ENCODE measurements at regions not wholly inside any gene's neighbourhood (a gene's known extent, or its start where the extent isn't known, plus 50 kb on each side); places are given as distances from the start of the nearest gene placed in this dataset. TPM values are rescaled to one million over a fixed set of nuclear protein-coding genes. Genes with fewer than 3 reads are reported as not detected.

DNA sequence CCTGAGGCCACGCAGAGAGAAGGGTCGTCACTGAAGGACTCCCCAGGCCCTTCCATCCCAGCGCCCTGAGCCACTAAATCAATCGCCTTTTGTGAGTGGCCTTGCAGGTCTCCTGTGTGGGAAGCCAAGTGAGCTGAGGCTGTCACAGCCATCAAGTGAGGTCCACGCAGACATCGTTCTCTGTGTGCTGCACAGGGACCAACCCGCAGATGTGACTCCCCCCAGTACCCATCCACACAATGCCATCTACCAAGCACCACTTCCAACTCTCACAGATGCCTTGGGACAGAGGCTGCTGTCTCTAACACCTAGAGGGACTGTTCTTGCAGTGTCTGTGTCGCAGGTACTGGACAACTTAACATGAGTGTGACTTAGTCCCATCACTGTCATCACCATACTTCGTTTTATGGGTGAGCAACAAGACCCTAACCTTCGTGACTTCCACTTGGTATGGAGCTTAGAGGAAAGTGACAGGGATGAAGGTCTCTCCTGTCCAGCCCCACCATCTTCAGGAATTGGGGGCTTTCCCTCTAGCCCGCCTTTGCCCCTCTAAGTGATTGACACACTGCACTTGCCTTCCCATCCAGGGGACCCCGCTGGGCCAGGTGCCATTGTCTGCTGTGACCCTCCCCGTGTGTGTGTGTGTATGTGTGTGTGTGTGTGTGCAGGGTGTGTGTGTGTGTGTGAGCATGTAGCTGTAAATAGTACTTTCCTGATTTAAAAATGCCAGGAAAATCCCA, 51.4 kb upstream of the TMEM72 start:
- TF ChIP-seq, protein P1, sequence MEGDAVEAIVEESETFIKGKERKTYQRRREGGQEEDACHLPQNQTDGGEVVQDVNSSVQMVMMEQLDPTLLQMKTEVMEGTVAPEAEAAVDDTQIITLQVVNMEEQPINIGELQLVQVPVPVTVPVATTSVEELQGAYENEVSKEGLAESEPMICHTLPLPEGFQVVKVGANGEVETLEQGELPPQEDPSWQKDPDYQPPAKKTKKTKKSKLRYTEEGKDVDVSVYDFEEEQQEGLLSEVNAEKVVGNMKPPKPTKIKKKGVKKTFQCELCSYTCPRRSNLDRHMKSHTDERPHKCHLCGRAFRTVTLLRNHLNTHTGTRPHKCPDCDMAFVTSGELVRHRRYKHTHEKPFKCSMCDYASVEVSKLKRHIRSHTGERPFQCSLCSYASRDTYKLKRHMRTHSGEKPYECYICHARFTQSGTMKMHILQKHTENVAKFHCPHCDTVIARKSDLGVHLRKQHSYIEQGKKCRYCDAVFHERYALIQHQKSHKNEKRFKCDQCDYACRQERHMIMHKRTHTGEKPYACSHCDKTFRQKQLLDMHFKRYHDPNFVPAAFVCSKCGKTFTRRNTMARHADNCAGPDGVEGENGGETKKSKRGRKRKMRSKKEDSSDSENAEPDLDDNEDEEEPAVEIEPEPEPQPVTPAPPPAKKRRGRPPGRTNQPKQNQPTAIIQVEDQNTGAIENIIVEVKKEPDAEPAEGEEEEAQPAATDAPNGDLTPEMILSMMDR (IDR thresholded peaks at IDR 0.05) = no peak
- TF ChIP-seq POLR2A (IDR thresholded peaks at IDR 0.05) = no peak
- TF ChIP-seq EP300 (IDR thresholded peaks at IDR 0.05) = no peak
- no peak overlapping the region for H3K4me3 ChIP-seq
- H3K4me1 ChIP-seq = peaks cover 0 to 32% (median 6%) of the 10 kb centered on the region in 4 donors
- no peaks in the 10 kb centered on the region for H3K9me3 ChIP-seq
- no peaks in the 10 kb centered on the region for H3K27me3 ChIP-seq
- 85 to 92% methylated on average over 13 of the region's 13 CpGs for WGBS, 2 donors
- H3K27ac ChIP-seq = no peak overlapping the region
- H3K36me3 ChIP-seq = no peaks in the 10 kb centered on the region
- no peak for DNase-seq (ENCODE audit: low spot score in 2 of 2)

DNA sequence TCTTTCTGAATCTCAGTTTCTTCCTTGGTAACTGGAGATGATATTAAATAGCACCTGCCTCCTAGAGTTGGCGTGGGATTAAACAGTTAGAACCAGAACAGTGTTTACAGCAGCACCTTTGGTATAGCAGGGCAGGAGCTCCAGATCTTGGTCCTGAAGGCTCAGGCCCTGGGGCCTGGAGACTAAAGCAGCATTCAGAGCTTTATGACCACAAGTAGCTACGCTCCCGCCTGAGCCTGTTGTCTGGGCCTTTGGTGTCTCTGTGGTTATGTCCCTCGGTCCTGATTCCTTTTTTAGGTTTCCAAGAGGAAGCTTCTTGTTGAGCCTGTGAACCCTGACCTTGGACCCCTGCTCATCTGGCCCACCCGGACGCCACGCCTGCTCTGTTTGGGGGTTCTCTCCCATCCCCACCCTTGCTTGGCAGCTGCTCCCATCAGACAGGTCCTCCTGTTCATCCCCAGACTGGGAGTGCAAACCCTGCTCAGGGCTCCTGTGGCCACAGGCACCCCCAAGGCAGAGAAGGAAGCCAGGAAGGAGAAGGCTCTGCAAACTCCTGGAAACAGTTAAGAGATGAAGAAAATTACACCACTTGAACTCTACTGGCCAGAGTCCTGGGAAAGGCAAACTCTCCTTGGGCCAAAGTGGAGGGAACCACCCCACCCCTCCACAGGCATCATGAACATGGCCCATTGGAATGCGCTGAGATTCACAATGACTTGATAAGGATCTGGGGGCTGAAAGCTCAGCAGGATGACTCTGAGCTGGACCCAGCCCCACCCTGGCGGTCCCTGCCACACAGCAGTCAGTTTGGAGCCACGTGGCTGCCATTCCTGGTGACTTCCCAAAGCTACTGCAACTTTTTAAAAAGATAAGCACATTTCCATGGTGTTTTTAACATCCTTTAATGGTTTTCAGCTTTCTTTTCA, 50.1 kb upstream of the TMEM72 start:
- no peaks in the 10 kb centered on the region for H3K9me3 ChIP-seq

More for the DNA sequence above, 50.1 kb upstream of the TMEM72 start:
- H3K36me3 ChIP-seq = no peaks in the 10 kb centered on the region
- no peak overlapping the region for H3K27ac ChIP-seq
- H3K4me3 ChIP-seq = no peak overlapping the region
- TF ChIP-seq EP300 (IDR thresholded peaks at IDR 0.05) (no peak), POLR2A (IDR thresholded peaks at IDR 0.05) (no peak)
- TF ChIP-seq, protein P1 (IDR thresholded peaks at IDR 0.05) = no peak
- H3K4me1 ChIP-seq = peaks cover 0 to 35% (median 7%) of the 10 kb centered on the region in 4 donors
- 80 to 87% methylated on average over 10 of the region's 10 CpGs for WGBS, 2 donors
- peak in 1 of 2 donors; percentile 22 for DNase-seq (ENCODE audit: low spot score in 2 of 2)
- no peaks in the 10 kb centered on the region for H3K27me3 ChIP-seq

Small RNA genes in the stretch of these regions (small RNA-seq; reads per million reads assigned to genes)
- not detected for gene AL356157.2
